Gastroesophageal sphincter (tissue), 3 donors: ENCODE measurements at regions not wholly inside any gene's neighbourhood (a gene's known extent, or its start where the extent isn't known, plus 50 kb on each side); places are given as distances from the start of the nearest gene placed in this dataset.

Experiments
- CTCF ChIP-seq, 4 experiments: fragments of 200-600 bp in 2 of 4; fragments of 450-650 bp in 2 of 4; sonication (generic) in 1 of 4; IDR thresholded peaks; one replicate each; pipeline ENCODE4 v1.5.1; 2017 to 2019; ENCODE audit warnings: antibody characterized with exemption in 4 of 4, mild to moderate bottlenecking in 2 of 4, moderate library complexity in 2 of 4
- EP300 ChIP-seq: sonication (generic); formaldehyde crosslinking; IDR thresholded peaks from one replicate; pipeline ENCODE4 v1.6.1; 2017; ENCODE audit warnings: antibody characterized with exemption, mild to moderate bottlenecking
- POLR2A ChIP-seq, 2 donors: fragments of 450-650 bp; IDR thresholded peaks; one replicate each; pipeline ENCODE4 v1.6.1; 2017; ENCODE audit warnings: antibody characterized with exemption in 2 of 2, mild to moderate bottlenecking in 2 of 2, moderate library complexity in 1 of 2

- TF ChIP-seq CTCF (IDR thresholded peaks at IDR 0.05) (no peak), POLR2A (IDR thresholded peaks at IDR 0.05) (no peak), EP300 (no peak)
Observed at GRCh38 chr4:120209706-120210105, 143.1 kb upstream of the MAD2L1 start.
